WTC11 (cell line): ENCODE measurements at regions not wholly inside any gene's neighbourhood (a gene's known extent, or its start where the extent isn't known, plus 50 kb on each side); places are given as distances from the start of the nearest gene placed in this dataset.

Source experiments
- ATAC-seq: fragments of 200-7000 bp; cut with Tn5 transposase; 2 replicates; pipeline ENCODE4 v1.10.0; 2021; ENCODE audit warnings: mild to moderate bottlenecking, moderate library complexity
- CTCF ChIA-PET: fragments of 300-600 bp; sonication (Branson Sonifier 250); formaldehyde crosslinking; loops from one replicate; lab custom pipeline; 2021; ENCODE audit warnings: antibody characterized with exemption; lab: Charles Lee
- POLR2A ChIA-PET: fragments of 350-600 bp; sonication (Branson Sonifier 250); formaldehyde crosslinking; loops from one replicate; lab custom pipeline; 2021; ENCODE audit warnings: antibody characterized with exemption; lab: Charles Lee
- DNase-seq: peaks from one replicate; pipeline ENCODE4 v3.0.0; 2021; ENCODE audit warnings: low spot score
- H3K27ac Mint-ChIP-seq: 2 replicates; pipeline ENCODE4 v1.8.0; 2021; ENCODE audit warnings: mixed read lengths
- H3K27me3 Mint-ChIP-seq: 2 replicates; pipeline ENCODE4 v1.8.0; 2021; ENCODE audit warnings: low read depth, mild to moderate bottlenecking, moderate library complexity, mixed read lengths
- H3K36me3 Mint-ChIP-seq: 2 replicates; pipeline ENCODE4 v1.8.0; 2021; ENCODE audit warnings: mixed read lengths
- H3K4me1 Mint-ChIP-seq: 2 replicates; pipeline ENCODE4 v1.8.0; 2022; ENCODE audit warnings: mixed read lengths
- H3K4me3 Mint-ChIP-seq: 2 replicates; pipeline ENCODE4 v1.8.0; 2021; ENCODE audit warnings: mild to moderate bottlenecking, moderate library complexity, mixed read lengths
- H3K9me3 Mint-ChIP-seq: 2 replicates; pipeline ENCODE4 v1.8.0; 2021; ENCODE audit warnings: mixed read lengths
- CBFB ChIP-seq: sonication (generic); formaldehyde crosslinking; IDR thresholded peaks from 2 replicates; pipeline ENCODE4 v1.8.1; 2022; ENCODE audit warnings: mild to moderate bottlenecking, low read depth, missing genetic modification reagents
- CREB1 ChIP-seq: sonication (generic); formaldehyde crosslinking; IDR thresholded peaks from 2 replicates; pipeline ENCODE4 v1.8.0; 2023; ENCODE audit warnings: mild to moderate bottlenecking, missing genetic modification reagents
- CTCF ChIP-seq: fragments of 200-600 bp; IDR thresholded peaks from 2 replicates; pipeline ENCODE4 v1.8.0; 2022; ENCODE audit warnings: antibody characterized with exemption
- ESRRA ChIP-seq: sonication (generic); formaldehyde crosslinking; IDR thresholded peaks from 2 replicates; pipeline ENCODE4 v1.8.1; 2022; ENCODE audit warnings: mild to moderate bottlenecking, missing genetic modification reagents, borderline replicate concordance
- ETV6 ChIP-seq: sonication (generic); formaldehyde crosslinking; IDR thresholded peaks from 2 replicates; pipeline ENCODE4 v1.8.1; 2022; ENCODE audit warnings: mild to moderate bottlenecking, missing genetic modification reagents
- KAT7 ChIP-seq: sonication (generic); formaldehyde crosslinking; IDR thresholded peaks from 2 replicates; pipeline ENCODE4 v1.8.1; 2023; ENCODE audit warnings: missing genetic modification reagents, mild to moderate bottlenecking, borderline replicate concordance
- NR1H2 ChIP-seq: sonication (generic); formaldehyde crosslinking; IDR thresholded peaks from 2 replicates; pipeline ENCODE4 v1.9.0; 2021; ENCODE audit warnings: mild to moderate bottlenecking, moderate library complexity, missing genetic modification reagents
- NR2C2 ChIP-seq: sonication (generic); formaldehyde crosslinking; IDR thresholded peaks from 2 replicates; pipeline ENCODE4 v1.8.0; 2022; ENCODE audit warnings: mild to moderate bottlenecking, missing genetic modification reagents
- RELA ChIP-seq: sonication (generic); formaldehyde crosslinking; IDR thresholded peaks from 2 replicates; pipeline ENCODE4 v1.8.1; 2022; ENCODE audit warnings: missing genetic modification reagents, mild to moderate bottlenecking, borderline replicate concordance
- SOX15 ChIP-seq: fragments of 250-450 bp; sonication (Bioruptor Pico); IDR thresholded peaks from 2 replicates; pipeline ENCODE4 v1.9.0; 2021; ENCODE audit warnings: mild to moderate bottlenecking
- STAT6 ChIP-seq: sonication (generic); formaldehyde crosslinking; conservative IDR thresholded peaks from 2 replicates; pipeline ENCODE4 v1.8.1; 2023; ENCODE audit warnings: mild to moderate bottlenecking, low read depth, missing genetic modification reagents, moderate library complexity
- TEAD4 ChIP-seq: sonication (generic); formaldehyde crosslinking; IDR thresholded peaks from 2 replicates; pipeline ENCODE4 v1.8.0; 2022; ENCODE audit warnings: mild to moderate bottlenecking, missing genetic modification reagents
- ZNF317 ChIP-seq: sonication (generic); formaldehyde crosslinking; IDR thresholded peaks from 2 replicates; pipeline ENCODE4 v1.8.1; 2023; ENCODE audit warnings: low read depth, mild to moderate bottlenecking, moderate library complexity, missing genetic modification reagents, borderline replicate concordance
- ZSCAN18 ChIP-seq: fragments of 250-450 bp; sonication (Bioruptor Pico); IDR thresholded peaks from 2 replicates; pipeline ENCODE4 v2.1.2; 2022; ENCODE audit warnings: mild to moderate bottlenecking, moderate library complexity
- TF ChIP-seq, protein P1 (sequence below): fragments of 250-450 bp; sonication (Bioruptor Pico); IDR thresholded peaks from 2 replicates; pipeline ENCODE4 v1.9.0; 2021; ENCODE audit warnings: moderate library complexity, mild to moderate bottlenecking, inconsistent platforms, borderline replicate concordance
- TF ChIP-seq, protein P2 (sequence below): sonication (generic); formaldehyde crosslinking; IDR thresholded peaks from 2 replicates; pipeline ENCODE4 v1.8.0; 2022; ENCODE audit warnings: mild to moderate bottlenecking, missing genetic modification reagents
- TF ChIP-seq, protein P3 (sequence below): sonication (generic); formaldehyde crosslinking; IDR thresholded peaks from 2 replicates; pipeline ENCODE4 v1.8.1; 2023; ENCODE audit warnings: mild to moderate bottlenecking, moderate library complexity, missing genetic modification reagents

GRCh38 chr1:115409094-115410015 is 71.3 kb upstream of the NGF start:
- H3K27me3 Mint-ChIP-seq = no peaks in the 10 kb centered on the region
- ChIA-PET POLR2A (no interaction called here), CTCF (no interaction called here)
- peaks cover 6% of the 10 kb centered on the region; the same call in 1 of the 2 replicates for H3K36me3 Mint-ChIP-seq
- DNase-seq (no peak), ATAC-seq (no peak)
- H3K4me1 Mint-ChIP-seq = peaks cover 22% of the 10 kb centered on the region
- TF ChIP-seq ESRRA (CRISPR knock-in tag) = no peak
- TF ChIP-seq, protein P1, sequence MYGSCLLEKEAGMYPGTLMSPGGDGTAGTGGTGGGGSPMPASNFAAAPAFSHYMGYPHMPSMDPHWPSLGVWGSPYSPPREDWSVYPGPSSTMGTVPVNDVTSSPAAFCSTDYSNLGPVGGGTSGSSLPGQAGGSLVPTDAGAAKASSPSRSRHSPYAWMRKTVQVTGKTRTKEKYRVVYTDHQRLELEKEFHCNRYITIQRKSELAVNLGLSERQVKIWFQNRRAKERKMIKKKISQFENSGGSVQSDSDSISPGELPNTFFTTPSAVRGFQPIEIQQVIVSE = no peak
- TF ChIP-seq TEAD4 = no peak
- no peak for TF ChIP-seq SOX15 (CRISPR knock-in tag)
- no peak for TF ChIP-seq NR1H2 (CRISPR knock-in tag)
- no peak for TF ChIP-seq CBFB (CRISPR knock-in tag)
- no peak for TF ChIP-seq NR2C2
- TF ChIP-seq CREB1 (CRISPR knock-in tag) = no peak
- TF ChIP-seq ZNF317 (CRISPR knock-in tag) = no peak
- TF ChIP-seq, protein P2, sequence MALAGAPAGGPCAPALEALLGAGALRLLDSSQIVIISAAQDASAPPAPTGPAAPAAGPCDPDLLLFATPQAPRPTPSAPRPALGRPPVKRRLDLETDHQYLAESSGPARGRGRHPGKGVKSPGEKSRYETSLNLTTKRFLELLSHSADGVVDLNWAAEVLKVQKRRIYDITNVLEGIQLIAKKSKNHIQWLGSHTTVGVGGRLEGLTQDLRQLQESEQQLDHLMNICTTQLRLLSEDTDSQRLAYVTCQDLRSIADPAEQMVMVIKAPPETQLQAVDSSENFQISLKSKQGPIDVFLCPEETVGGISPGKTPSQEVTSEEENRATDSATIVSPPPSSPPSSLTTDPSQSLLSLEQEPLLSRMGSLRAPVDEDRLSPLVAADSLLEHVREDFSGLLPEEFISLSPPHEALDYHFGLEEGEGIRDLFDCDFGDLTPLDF (CRISPR knock-in tag) = no peak
- TF ChIP-seq STAT6 (CRISPR knock-in tag) = no peak
- TF ChIP-seq RELA = no peak
- H3K9me3 Mint-ChIP-seq = peaks cover 15% of the 10 kb centered on the region
- no peak overlapping the region for H3K27ac Mint-ChIP-seq
- no peak overlapping the region for H3K4me3 Mint-ChIP-seq

DNA sequence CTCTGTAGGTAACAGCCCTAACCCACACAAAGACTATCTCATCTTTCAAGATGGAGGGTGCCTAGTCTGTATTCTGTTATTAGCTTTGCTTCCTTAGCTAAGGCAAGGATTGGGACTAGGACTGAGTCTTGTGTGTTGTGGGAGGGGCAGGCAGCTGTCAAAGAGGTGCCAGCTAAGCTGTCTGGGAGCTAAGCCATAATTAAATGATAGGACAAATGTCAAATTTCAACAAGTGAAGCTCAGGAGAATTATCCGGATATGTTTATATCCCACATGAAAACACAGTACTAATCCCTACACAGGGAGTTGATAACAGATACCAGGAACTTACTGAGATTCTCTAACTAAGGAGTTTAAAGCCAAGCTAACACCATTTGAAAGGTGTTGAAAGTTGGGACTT is 70.5 kb upstream of the NGF start:
- DNase-seq = no peak
- no peaks in the 10 kb centered on the region for H3K27me3 Mint-ChIP-seq
- no peak overlapping the region for H3K27ac Mint-ChIP-seq
- no peak for TF ChIP-seq KAT7 (CRISPR knock-in tag)
- no peak for TF ChIP-seq ETV6
- TF ChIP-seq, protein P3, sequence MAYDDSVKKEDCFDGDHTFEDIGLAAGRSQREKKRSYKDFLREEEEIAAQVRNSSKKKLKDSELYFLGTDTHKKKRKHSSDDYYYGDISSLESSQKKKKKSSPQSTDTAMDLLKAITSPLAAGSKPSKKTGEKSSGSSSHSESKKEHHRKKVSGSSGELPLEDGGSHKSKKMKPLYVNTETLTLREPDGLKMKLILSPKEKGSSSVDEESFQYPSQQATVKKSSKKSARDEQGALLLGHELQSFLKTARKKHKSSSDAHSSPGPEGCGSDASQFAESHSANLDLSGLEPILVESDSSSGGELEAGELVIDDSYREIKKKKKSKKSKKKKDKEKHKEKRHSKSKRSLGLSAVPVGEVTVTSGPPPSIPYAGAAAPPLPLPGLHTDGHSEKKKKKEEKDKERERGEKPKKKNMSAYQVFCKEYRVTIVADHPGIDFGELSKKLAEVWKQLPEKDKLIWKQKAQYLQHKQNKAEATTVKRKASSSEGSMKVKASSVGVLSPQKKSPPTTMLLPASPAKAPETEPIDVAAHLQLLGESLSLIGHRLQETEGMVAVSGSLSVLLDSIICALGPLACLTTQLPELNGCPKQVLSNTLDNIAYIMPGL (CRISPR knock-in tag) = no peak
- TF ChIP-seq, protein P2 (CRISPR knock-in tag) = no peak
- no peak for TF ChIP-seq CTCF
- TF ChIP-seq ZSCAN18 (CRISPR knock-in tag) = no peak
- TF ChIP-seq, all 79 proteins: peak for 0
- Mint-ChIP-seq H3K36me3 (peaks cover 6% of the 10 kb centered on the region; the same call in 1 of the 2 replicates), H3K9me3 (peaks cover 15% of the 10 kb centered on the region), H3K4me3 (no peak overlapping the region), H3K4me1 (peaks cover 22% of the 10 kb centered on the region)
- ATAC-seq = no peak
- CTCF ChIA-PET = no interaction called here
- POLR2A ChIA-PET = no interaction called here
